A673 (cell line): ENCODE measurements at regions not wholly inside any gene's neighbourhood (a gene's known extent, or its start where the extent isn't known, plus 50 kb on each side); places are given as distances from the start of the nearest gene placed in this dataset.

Experiments
- BruUV-seq: library from RNA; stranded (reverse); fragments of 400-500 nt; replicated peaks from 2 replicates; lab custom pipeline; 2021; lab: Mats Ljungman, UMichigan
- CTCF ChIA-PET: fragments of 300-600 bp; sonication (Branson Sonifier 250); formaldehyde crosslinking; loops from one replicate; lab custom pipeline; 2022; ENCODE audit warnings: antibody characterized with exemption; lab: Charles Lee
- POLR2A ChIA-PET: fragments of 300-600 bp; sonication (Branson Sonifier 250); formaldehyde crosslinking; loops from one replicate; lab custom pipeline; 2022; ENCODE audit warnings: antibody characterized with exemption; ENCODE audit not compliant: low non-redundant PET; lab: Charles Lee
- DNase-seq: peaks from one replicate; pipeline ENCODE4 v3.0.0-alpha.2; 2015; ENCODE audit warnings: low spot score
- H3K27ac ChIP-seq: fragments of 200-600 bp; sonication (generic); 2 replicates; pipeline ENCODE4 v1.5.1; 2016; ENCODE audit warnings: mixed run types, low read depth, mild to moderate bottlenecking, mixed read lengths, antibody characterized with exemption, low read length; ENCODE audit not compliant: poor library complexity, severe bottlenecking
- H3K27me3 ChIP-seq: fragments of 200-600 bp; sonication (generic); replicated peaks from 2 replicates; pipeline ENCODE4 v1.6.1; 2017; ENCODE audit warnings: mixed run types, low read depth, mild to moderate bottlenecking, mixed read lengths, antibody characterized with exemption, low read length; ENCODE audit not compliant: insufficient read depth, poor library complexity
- H3K36me3 ChIP-seq: fragments of 200-600 bp; sonication (generic); 2 replicates; pipeline ENCODE4 v1.6.1; 2016; ENCODE audit warnings: mixed run types, mild to moderate bottlenecking, mixed read lengths, antibody characterized with exemption, low read length; ENCODE audit not compliant: insufficient read depth, poor library complexity, severe bottlenecking
- H3K4me1 ChIP-seq: fragments of 200-600 bp; sonication (generic); 2 replicates; pipeline ENCODE4 v1.6.1; 2017; ENCODE audit warnings: mixed run types, mild to moderate bottlenecking, mixed read lengths, antibody characterized with exemption, low read length; ENCODE audit not compliant: insufficient read depth, poor library complexity, severe bottlenecking
- H3K4me3 ChIP-seq: fragments of 200-600 bp; sonication (generic); 2 replicates; pipeline ENCODE4 v1.5.1; 2016; ENCODE audit warnings: low read depth, mixed run types, mild to moderate bottlenecking, mixed read lengths, low read length; ENCODE audit not compliant: poor library complexity, severe bottlenecking
- H3K9me3 ChIP-seq: fragments of 200-600 bp; sonication (generic); 2 replicates; pipeline ENCODE4 v1.6.1; 2016; ENCODE audit warnings: mixed run types, low read depth, mild to moderate bottlenecking, mixed read lengths, antibody characterized with exemption, low read length; ENCODE audit not compliant: poor library complexity, severe bottlenecking
- EZH2 ChIP-seq: fragments of 200-600 bp; sonication (generic); IDR thresholded peaks from 2 replicates; pipeline ENCODE4 v1.6.1; 2017; ENCODE audit warnings: borderline replicate concordance, low read depth, mild to moderate bottlenecking, mixed read lengths, antibody characterized with exemption, low read length; ENCODE audit not compliant: poor library complexity, severe bottlenecking
- intact Hi-C: fragments of 100-400 bp; cut with micrococcal nuclease; formaldehyde crosslinking; loops from one replicate; pipeline ENCODE4 v1.10.0; 2022; ENCODE audit not compliant: unreplicated experiment
- TF ChIP-seq, protein P1 (sequence below): fragments of 300-800, 200-600 bp; sonication (generic); conservative IDR thresholded peaks from 2 replicates; pipeline ENCODE4 v1.5.1; 2017; ENCODE audit warnings: low read depth, mild to moderate bottlenecking, antibody characterized with exemption, low read length, moderate library complexity, mixed read lengths

DNA sequence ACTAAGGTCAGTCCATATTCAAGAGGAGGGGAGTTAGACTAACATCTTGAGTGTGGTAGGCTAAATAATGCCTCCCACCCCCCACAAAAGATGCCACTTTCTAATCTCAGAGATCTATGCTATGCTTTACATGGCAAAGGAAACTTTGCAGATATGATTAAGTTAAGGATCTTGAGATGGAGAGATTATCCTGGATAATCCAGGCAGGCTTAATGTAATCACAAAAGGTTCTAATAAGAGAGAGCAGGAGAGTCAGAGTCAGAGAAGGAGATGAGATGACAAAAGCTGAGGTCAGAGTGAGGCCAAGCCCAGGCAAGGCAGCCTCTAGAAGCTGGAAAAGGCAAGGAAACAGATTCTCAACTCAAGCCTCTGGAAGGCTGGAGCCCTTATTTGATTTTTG lies 1011.6 kb downstream of the PCDH9 start:
- no peak for DNase-seq
- H3K4me3 ChIP-seq: no peak overlapping the region
- H3K36me3 ChIP-seq: no peaks in the 10 kb centered on the region
- no peaks in the 10 kb centered on the region for H3K4me1 ChIP-seq
- no peaks in the 10 kb centered on the region for H3K9me3 ChIP-seq
- TF ChIP-seq, protein P1, sequence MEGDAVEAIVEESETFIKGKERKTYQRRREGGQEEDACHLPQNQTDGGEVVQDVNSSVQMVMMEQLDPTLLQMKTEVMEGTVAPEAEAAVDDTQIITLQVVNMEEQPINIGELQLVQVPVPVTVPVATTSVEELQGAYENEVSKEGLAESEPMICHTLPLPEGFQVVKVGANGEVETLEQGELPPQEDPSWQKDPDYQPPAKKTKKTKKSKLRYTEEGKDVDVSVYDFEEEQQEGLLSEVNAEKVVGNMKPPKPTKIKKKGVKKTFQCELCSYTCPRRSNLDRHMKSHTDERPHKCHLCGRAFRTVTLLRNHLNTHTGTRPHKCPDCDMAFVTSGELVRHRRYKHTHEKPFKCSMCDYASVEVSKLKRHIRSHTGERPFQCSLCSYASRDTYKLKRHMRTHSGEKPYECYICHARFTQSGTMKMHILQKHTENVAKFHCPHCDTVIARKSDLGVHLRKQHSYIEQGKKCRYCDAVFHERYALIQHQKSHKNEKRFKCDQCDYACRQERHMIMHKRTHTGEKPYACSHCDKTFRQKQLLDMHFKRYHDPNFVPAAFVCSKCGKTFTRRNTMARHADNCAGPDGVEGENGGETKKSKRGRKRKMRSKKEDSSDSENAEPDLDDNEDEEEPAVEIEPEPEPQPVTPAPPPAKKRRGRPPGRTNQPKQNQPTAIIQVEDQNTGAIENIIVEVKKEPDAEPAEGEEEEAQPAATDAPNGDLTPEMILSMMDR: no peak
- TF ChIP-seq EZH2: no peak
- ChIA-PET CTCF (no interaction called here), POLR2A (no interaction called here)
- BruUV-seq: no TSS peak
- intact Hi-C loops: no loop called here
- H3K27ac ChIP-seq: no peak overlapping the region
- no peaks in the 10 kb centered on the region for H3K27me3 ChIP-seq

DNA sequence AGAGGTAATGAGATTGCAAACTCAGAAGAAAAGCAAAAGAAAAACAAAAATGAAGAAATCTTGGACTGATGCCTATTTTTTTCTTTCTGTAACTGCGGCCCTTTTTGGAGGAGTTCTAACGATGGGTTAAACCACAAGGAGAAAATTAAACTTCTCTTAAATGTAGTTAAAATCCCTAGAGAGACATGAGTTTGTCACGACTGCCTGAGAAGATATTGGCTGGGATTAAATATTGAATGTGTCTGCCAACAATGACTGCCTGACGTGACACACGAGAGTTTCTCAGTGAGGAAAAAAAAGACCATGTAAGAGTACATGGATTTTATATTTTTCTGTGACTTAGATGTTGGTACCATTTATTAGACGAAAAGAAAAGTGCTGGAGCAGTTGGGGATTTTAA lies 1013.4 kb downstream of the PCDH9 start:
- ChIA-PET CTCF (no interaction called here), POLR2A (no interaction called here)
- Histone ChIP-seq H3K9me3 (no peaks in the 10 kb centered on the region), H3K4me1 (no peaks in the 10 kb centered on the region), H3K36me3 (no peaks in the 10 kb centered on the region), H3K27ac (no peak overlapping the region), H3K27me3 (no peaks in the 10 kb centered on the region), H3K4me3 (no peak overlapping the region)
- intact Hi-C loops: no loop called here
- no peak for DNase-seq
- TF ChIP-seq EZH2: no peak
- TF ChIP-seq, protein P1: no peak
- no TSS peak for BruUV-seq

DNA sequence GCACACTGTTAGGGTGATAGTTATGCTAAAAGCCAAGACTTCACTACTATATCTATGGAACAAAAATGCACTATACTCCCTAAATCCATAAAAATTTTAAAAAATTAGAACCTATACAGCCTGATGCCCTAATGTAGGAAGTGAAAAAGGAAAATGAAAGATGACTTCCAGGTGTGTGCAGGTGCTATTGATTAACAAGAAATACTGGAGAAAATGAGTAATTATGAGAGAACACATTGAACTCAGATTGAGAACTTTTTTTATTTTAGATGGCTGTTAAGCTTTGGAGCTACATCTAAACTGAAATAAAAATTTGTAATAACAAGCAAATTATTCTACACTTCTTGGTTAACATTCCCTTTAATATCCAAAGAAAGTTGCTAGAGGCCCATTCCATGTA lies 1015.7 kb downstream of the PCDH9 start:
- Histone ChIP-seq H3K4me1 (no peaks in the 10 kb centered on the region), H3K36me3 (no peaks in the 10 kb centered on the region), H3K9me3 (no peaks in the 10 kb centered on the region), H3K27ac (no peak overlapping the region), H3K27me3 (no peaks in the 10 kb centered on the region), H3K4me3 (no peak overlapping the region)
- TF ChIP-seq EZH2: no peak
- TF ChIP-seq, protein P1: no peak
- ChIA-PET POLR2A (no interaction called here), CTCF (no interaction called here)
- intact Hi-C loops: no loop called here
- no peak for DNase-seq
- BruUV-seq: no TSS peak
